ENCODE measurements at regions not wholly inside any gene's neighbourhood (a gene's known extent, or its start where the extent isn't known, plus 50 kb on each side); places are given as distances from the start of the nearest gene placed in this dataset.

- TF ChIP-seq CTCF (IDR thresholded peaks at IDR 0.05) (no peak), POLR2A (IDR thresholded peaks at IDR 0.05) (no peak)
These were observed 63.1 kb upstream of the UNC93A start for GRCh38 chr6:167227984-167228383.

Data from thyroid gland (tissue), 4 donors.